GM20000 (cell line): ENCODE measurements at regions not wholly inside any gene's neighbourhood (a gene's known extent, or its start where the extent isn't known, plus 50 kb on each side); places are given as distances from the start of the nearest gene placed in this dataset.

Experiments
- DNase-seq: peaks from one replicate; pipeline ENCODE4 v3.0.0; 2012; ENCODE audit warnings: low spot score
- CTCF ChIP-seq: IDR thresholded peaks from 2 replicates; pipeline ENCODE4 v1.5.1; 2012; ENCODE audit warnings: mild to moderate bottlenecking, control low read depth; ENCODE audit errors: extremely low read depth, missing control alignments

DNA sequence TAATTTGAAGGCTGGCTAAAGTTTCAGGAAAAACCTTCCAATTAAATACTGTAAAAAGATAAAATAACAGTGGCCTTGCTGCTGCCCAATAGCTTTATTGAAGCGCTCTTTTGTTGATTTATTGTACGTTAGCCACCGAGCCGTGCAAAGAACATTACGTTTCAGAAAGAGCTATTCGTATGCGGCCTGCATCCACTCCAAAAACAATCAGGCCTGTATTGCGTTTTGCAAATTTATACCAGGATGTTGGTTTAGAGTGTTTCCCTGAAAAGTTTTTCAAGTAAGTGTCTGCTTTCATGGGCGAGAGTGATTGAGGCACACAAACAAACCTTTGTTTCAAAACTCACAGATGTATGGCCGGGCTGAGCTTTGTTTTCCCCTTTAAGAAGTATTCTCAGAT is 257.2 kb upstream of the SALL3 start:
- DNase-seq: no peak
- TF ChIP-seq CTCF: no peak

DNA sequence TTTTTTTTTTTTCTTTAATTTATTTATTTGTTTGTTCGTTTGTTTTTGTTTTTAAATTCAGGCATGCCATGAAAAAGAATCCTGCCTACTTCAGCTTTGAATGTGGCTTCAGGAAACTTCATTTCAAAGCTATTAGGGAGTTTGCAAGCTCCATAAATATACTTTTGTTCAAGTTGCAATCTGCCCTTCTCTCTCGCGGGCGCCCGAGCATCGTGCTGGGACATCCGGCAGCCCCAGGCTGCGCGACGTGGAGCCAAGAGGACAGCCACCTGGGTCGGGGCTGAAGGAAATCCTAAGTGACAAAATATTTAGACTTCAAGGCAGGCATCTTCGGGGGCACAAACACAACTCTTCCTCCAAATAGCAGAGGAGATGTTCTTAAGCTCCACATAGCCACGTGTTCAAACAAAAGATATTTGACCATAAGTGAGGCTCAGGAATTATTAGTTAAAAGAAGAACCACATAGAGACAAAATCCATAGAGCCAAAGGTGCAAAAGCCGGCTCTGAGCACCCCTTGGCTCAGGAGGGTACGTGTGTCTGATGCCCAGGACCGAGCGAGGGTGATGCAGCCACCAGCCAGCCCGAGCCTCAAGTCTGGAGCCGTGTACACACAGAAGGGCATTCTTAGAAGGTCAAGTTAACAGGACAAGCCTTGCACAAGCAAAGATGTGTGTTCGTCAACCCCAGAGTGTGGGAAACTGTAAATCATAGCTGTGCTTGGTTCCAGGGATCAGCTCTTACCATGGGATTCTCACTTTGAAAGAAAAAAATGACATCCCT is 256.5 kb upstream of the SALL3 start:
- no peak for DNase-seq
- TF ChIP-seq CTCF: no peak

GRCh38 chr18:78724214-78724914 is 255.3 kb upstream of the SALL3 start:
- TF ChIP-seq CTCF: no peak
- no peak for DNase-seq

- TF ChIP-seq CTCF: no peak
- DNase-seq: no peak
Measured at GRCh38 chr18:78725426-78725825, 254.2 kb upstream of the SALL3 start.

DNA sequence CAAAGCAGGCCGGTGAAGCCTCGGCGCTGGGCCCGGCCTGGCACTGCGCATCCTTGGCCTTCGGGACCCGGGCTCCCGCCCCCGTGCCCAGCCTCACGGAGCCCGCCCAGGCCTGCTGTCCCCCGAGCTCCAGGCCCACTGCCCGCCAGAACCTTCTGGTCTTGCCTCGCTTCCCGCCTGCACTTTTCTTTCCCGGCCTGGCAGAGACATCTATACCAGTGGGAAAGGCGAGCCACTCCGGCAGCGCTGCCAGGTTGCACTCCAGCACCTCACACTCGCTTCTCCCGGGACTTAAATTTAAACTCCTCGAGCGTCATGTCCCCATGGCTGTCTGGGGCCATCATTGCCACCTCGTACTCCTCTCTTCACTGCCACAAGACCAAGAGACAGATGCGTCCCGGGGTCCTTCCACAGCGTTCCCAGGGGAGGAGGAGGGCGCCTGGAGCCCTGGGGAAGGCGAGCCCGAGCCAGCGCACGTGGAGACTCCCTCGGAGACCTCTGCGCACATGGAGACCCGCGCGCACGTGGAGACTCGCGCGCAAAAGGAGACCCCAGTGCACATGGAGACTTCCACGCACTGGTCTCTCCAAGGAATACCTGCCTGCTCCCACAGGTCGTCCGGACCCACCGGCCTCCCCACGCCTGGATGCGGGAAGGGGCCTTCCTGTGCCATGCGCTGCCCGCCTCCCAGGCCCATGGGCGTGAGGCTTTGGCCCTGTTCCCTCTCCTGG is 253.1 kb upstream of the SALL3 start:
- no peak for TF ChIP-seq CTCF
- no peak for DNase-seq

DNA sequence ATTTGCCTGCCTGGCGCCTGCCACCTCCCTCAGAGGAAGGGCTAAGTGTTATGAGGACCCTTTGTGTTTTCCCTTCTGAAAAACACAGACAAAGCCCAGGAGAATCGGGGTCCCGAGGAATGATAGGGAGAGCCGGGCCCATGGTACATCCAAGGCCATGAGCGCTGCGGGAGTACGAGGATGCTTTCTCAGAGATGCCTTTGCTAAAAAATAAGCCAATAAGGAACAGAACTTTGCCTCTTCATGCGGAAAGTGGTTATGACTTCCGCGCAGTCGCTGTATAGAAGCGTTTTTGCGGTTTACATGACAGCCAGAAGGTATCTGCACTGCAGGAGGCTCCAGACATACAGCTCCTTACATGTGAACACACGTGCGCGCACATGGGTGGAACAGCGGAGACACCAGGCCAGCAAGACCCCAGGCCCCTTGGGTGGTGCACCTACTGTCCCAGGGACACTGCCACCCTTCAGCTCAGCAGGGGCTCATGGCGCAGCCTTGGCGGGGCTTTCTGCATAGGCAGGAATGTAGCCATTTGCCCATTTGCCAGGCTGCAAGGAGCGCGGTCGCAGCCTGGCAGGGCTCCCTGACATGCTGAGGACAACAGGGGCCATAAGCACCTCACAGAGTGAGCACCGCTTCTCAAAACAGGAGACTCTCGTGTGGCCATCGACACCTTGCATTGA is 252.4 kb upstream of the SALL3 start:
- no peak for DNase-seq
- no peak for TF ChIP-seq CTCF
